ENCODE measurements at regions not wholly inside any gene's neighbourhood (a gene's known extent, or its start where the extent isn't known, plus 50 kb on each side); places are given as distances from the start of the nearest gene placed in this dataset.

DNA sequence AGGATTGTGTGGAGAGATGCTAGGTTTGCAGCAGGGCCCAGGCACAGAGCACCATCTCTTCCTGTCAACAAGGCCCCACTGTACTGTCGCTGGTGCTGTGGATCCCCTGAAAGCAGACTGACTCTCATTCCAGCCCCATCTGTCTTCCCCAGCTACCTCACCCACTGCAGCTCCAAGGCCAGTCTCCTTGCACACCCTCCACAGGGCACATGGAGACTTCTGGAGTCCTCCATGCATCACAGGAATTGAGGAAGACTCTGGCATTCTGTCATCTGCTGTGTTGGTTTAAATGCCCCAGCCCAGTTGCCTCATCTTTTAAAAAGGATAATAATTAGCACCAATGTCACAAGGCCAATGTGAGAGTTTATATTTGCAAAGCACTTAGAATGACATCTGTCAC is 301.2 kb downstream of the RPLP1 start:
- DNase-seq, result no peak
- H3K36me3 Mint-ChIP-seq (ENCODE audit: low read depth), result peaks cover 24% of the 10 kb centered on the region
- peaks cover 4% of the 10 kb centered on the region for H3K27me3 Mint-ChIP-seq
- peaks cover 28% of the 10 kb centered on the region for H3K9me3 Mint-ChIP-seq
- H3K27ac Mint-ChIP-seq, result no peak overlapping the region
- H3K4me3 Mint-ChIP-seq, result no peak overlapping the region
- peaks cover 90% of the 10 kb centered on the region for H3K4me1 Mint-ChIP-seq (ENCODE audit: low read depth)

DNA sequence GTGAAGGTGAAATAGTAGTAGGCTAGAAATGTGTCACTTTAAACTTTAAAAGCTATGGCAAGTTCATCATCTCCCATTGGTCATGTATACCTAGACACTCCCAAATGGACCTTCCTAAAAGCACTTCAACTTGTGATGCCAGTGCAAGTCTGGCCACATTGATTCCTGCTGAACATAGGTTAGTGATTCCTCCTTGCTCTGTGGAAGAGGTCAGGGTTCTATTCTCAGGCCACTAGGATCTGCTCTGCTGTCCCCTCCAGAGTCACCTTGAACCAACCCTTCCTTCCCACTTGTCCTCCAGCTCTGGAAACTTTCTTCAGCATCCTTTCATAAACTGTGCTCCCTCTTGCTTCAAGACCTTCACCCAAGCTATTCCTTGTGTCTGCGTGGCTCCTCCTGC is 301.7 kb downstream of the RPLP1 start:
- Mint-ChIP-seq H3K4me3 (no peak overlapping the region), H3K4me1 (ENCODE audit: low read depth) (peaks cover 91% of the 10 kb centered on the region), H3K36me3 (ENCODE audit: low read depth) (peaks cover 24% of the 10 kb centered on the region), H3K27ac (peak overlapping the region; percentile 8), H3K27me3 (peaks cover 4% of the 10 kb centered on the region), H3K9me3 (peaks cover 28% of the 10 kb centered on the region)
- DNase-seq, result no peak

DNA sequence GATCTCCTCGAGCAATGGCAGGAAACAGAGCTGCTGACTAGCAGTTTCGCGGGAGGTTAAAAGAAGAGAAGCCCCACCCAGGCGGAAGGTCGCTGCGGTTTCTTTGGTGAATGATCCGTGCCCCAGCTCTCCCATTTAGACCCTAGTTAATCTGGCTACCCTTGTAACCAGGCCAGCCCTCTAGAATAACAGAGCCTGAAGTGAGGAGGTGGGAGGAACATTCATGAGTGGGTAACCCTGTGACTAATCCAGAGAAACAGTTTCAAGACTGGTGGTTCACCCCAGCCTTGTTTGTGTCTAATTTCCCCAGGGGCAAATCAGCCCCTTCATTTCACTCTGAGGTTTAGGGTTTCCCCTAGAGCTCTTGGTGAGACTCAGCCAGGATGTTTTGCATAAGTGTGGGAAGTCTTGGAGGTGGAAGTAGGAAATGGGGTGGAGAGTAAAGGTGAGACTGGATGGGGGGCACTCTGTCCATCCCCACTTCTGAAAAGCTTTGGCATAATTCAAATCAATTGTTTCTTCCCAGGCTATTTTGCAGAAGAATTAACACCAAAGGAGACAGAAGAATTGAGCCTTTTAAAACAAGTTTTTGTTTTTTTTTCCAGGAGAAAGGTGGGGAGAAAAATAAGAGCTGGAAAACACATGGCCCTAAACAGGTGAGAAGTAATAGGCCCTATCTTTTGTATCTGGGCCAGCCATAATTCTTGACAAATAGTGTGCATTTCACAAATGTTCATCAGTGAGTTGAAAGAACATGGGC is 303.1 kb downstream of the RPLP1 start:
- Mint-ChIP-seq H3K27me3 (peaks cover 4% of the 10 kb centered on the region), H3K9me3 (peaks cover 33% of the 10 kb centered on the region), H3K36me3 (ENCODE audit: low read depth) (peaks cover 27% of the 10 kb centered on the region), H3K27ac (peak overlapping the region; percentile 95), H3K4me1 (ENCODE audit: low read depth) (peaks cover 93% of the 10 kb centered on the region), H3K4me3 (peak overlapping the region; percentile 58)
- DNase-seq, result peak; percentile 81

DNA sequence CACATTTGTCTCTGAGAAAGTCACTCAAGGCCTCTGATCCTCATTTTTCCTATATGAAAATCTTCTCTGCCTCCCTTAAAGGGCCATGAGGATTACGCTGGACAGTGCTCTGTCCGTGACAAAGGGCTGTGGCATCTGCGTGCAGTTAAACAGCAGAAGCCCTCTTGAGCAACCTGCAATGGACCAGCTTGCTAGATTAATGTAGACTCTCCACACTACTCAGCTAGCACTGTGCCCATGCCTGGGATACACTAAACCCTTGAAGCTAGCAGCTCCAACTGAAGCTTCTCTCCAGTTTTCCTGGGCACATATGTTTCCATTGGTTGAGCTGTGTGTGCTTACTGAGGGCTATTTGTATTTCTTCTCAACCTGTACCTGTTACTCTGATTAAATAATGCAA is 303.8 kb downstream of the RPLP1 start:
- no peak for DNase-seq
- Mint-ChIP-seq H3K9me3 (peaks cover 29% of the 10 kb centered on the region), H3K4me1 (ENCODE audit: low read depth) (peaks cover 93% of the 10 kb centered on the region), H3K27ac (peak overlapping the region; percentile 95), H3K27me3 (peaks cover 4% of the 10 kb centered on the region), H3K36me3 (ENCODE audit: low read depth) (peaks cover 27% of the 10 kb centered on the region), H3K4me3 (peak overlapping the region; percentile 19)

DNA sequence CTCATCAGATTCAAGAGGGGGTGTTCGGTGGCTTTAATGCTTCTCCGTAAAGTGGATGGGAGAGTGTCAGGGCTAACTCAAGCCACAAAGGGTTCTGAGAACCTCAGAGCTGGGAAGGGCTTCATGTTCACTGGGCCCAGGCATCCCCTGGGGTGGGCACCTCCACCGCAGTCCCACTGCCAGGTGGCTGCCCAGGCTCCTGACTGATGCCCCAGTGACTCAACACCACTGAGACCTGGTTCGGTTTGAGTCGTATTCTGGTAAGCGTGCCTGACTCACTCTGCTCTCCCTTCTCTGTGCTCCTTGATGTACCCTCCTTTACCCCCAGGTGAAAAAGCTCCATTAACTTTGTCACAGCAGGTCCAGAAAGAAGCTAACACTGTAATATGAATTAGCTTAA is 304.6 kb downstream of the RPLP1 start:
- H3K9me3 Mint-ChIP-seq, result peaks cover 25% of the 10 kb centered on the region

DNA sequence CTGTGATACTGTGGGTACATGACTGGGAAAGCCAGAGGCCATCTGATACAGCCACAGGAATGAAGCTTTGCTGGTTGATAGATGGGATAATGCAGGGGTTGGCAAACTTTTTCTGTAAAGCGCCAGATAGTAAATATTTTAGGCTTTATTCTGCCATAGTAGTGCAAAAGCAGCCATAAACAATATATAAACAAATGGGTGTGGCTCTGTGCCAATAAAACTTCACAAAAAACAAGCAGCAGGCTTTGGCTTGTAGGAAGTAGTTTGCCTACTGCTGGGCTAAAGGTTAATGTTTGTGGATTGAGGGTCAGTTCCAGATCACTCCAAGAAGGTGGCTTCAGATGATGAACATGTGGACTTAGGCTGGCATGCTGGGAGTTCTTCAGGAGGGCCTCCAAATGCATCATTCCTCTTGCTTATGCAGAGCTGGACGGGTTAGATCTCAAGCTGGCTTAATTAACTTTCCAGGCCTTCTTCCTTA is 305.7 kb downstream of the RPLP1 start:
- H3K27ac Mint-ChIP-seq, result peak overlapping the region; percentile 95
- H3K36me3 Mint-ChIP-seq (ENCODE audit: low read depth), result peaks cover 16% of the 10 kb centered on the region
- H3K4me1 Mint-ChIP-seq (ENCODE audit: low read depth), result peaks cover 97% of the 10 kb centered on the region
- H3K4me3 Mint-ChIP-seq, result peak overlapping the region; percentile 54
- peaks cover 18% of the 10 kb centered on the region for H3K9me3 Mint-ChIP-seq
- H3K27me3 Mint-ChIP-seq, result no peaks in the 10 kb centered on the region
- DNase-seq, result no peak

More for the DNA sequence above, 304.6 kb downstream of the RPLP1 start:
- Mint-ChIP-seq H3K4me1 (ENCODE audit: low read depth) (peaks cover 94% of the 10 kb centered on the region), H3K27me3 (no peaks in the 10 kb centered on the region), H3K4me3 (peak overlapping the region; percentile 63), H3K27ac (peak overlapping the region; percentile 95), H3K36me3 (ENCODE audit: low read depth) (peaks cover 24% of the 10 kb centered on the region)
- peak; percentile 78 for DNase-seq

DNA sequence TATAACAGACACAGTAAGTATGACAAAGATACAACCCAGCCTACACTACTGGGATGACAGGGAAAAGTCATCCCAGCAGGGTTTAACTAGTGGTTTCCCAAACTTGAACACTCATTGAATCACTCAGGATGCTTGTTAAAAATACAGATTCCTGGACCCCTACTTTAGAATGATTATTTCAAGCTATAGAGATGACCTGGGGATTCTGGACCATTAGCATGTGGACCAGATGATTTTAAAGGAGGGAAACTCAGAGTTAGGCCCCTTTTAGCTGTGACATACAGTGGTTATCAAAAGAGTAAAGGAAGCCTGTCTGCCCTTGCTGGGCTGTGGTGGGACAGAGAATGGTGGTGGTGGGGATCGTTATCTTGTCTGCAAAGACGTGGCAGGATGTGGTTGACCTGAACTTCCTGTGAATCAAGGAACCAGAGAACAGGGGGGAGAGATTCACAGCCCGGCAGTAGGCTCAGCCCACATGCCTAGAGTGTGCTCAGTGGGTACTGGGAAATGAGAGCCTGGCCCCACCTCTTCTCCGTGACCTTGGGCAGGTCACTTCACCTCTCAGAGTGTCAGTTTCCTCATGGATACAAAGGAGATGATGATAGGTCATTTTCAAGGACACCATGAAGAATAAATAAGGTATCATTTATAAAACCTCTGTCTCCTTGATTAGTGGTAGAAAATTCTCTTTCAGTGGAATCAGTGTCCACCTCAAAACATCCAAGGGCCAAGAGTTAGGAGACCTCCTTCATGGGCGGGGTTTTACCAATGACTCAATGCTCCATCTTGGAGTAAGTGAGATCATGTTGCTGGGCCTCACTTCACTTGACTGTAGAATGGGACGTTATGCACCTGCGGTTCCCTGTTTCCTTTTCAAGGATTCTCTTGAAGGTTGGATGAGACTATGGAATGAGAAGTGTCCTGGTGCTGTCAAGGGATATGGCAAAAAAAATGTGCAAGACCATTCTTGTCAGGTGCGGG is 306.5 kb downstream of the RPLP1 start:
- Mint-ChIP-seq H3K4me1 (ENCODE audit: low read depth) (peaks cover 94% of the 10 kb centered on the region), H3K9me3 (peaks cover 14% of the 10 kb centered on the region), H3K4me3 (peak overlapping the region; percentile 54), H3K27ac (peak overlapping the region; percentile 95), H3K27me3 (no peaks in the 10 kb centered on the region), H3K36me3 (ENCODE audit: low read depth) (peaks cover 9% of the 10 kb centered on the region)
- DNase-seq, result peak; percentile 82

DNA sequence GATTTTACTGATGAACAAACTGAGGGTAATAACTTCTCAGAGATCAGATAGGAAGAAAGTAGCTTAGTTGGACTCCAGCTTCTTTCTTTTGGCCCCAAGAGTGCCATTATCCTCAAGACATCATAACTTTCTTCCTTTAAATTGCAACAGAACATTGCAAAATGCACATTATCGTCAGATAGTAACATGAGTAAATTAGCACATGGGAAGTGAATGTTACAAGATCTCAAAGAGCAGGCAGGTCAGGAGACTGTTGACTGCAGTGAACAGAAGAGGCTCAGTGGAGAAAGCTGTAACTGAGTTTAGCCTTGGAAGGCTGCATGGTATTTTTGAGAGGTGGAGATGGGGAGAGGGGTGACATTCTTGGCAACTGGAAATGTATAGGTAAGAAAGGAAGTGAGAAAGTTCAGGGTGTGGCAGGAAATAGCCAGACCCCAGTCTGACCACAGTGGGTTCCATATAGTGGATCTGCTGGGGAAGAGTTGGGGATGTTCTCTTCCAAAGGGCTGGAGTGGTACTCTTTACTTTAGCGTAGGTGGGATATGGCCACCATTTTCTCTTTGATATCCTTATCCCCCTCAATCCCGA is 307.7 kb downstream of the RPLP1 start:
- DNase-seq, result no peak
- Mint-ChIP-seq H3K36me3 (ENCODE audit: low read depth) (peaks cover 3% of the 10 kb centered on the region), H3K9me3 (peaks cover 8% of the 10 kb centered on the region), H3K27me3 (no peaks in the 10 kb centered on the region), H3K27ac (peak overlapping the region; percentile 95), H3K4me3 (peak overlapping the region; percentile 57), H3K4me1 (ENCODE audit: low read depth) (peaks cover 82% of the 10 kb centered on the region)

DNA sequence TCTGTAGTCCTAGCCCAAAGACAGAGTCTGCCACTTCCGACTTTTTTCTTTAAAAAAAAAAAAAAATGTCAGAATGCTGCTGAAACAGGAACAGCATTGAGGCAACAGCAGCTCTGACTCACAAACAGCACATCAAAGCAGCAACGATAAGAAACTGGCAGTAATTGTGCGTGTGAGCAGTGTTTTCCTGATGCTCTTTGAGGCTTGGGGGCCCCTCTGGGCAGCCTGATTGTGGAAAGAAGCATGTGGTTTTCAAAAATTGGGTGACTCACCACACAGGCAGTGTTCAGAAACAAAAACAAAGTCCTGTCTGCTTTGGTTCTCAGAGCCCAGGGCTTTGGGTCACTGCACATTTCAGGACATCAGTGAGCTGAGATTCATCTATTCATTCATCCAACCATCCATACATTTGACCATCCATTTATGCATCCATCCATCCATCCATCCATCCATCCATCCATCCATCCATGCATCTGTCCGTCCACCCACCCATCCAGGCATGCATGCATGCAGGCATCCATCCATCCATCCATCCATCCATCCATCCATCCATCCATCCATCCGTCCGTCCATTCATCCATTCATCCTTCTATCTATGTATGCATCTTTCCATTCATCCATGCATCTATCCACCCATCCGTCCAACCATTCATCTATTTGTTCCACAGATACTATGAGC is 308.4 kb downstream of the RPLP1 start:
- Mint-ChIP-seq H3K27ac (peak overlapping the region; percentile 95), H3K4me1 (ENCODE audit: low read depth) (peaks cover 78% of the 10 kb centered on the region), H3K9me3 (peaks cover 8% of the 10 kb centered on the region), H3K27me3 (no peaks in the 10 kb centered on the region), H3K36me3 (ENCODE audit: low read depth) (peaks cover 3% of the 10 kb centered on the region), H3K4me3 (peak overlapping the region; percentile 57)
- DNase-seq, result peak; percentile 79

DNA sequence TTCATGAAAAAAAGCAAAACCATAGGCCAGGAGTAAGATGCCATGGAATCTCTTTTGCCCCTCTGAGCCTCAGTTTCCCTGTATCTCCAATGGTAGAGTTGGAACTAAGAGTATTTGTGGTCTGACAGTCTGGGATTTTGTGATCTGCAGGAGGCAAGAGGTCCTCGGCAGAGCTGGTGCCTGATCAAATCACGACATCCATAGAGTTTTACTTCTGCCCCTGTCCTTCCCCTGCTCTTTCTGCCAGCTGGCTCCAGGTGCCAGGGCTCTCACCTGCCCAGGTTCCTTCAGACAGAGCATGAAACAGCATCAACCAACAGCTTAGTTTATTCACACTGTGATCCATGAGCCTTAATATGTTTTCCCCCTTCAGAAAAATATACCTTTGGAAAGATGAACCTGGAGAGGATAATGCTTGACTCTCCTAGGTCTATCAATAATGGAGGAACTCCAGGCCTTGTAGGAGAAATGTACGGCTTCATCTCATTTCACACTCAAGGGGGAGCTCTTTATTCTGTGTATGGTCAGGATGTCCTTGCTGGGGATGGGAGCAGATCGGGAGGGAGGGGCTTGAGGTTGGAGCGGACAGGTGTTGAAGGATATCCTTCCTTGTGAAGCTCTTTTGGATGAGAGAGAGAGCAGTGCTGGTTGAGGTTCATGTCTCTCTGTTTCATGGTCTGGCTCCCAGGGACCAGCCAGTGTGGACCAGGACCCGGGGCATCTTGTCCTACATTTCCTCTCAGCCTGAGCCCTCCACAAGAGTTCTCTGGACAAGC is 309.9 kb downstream of the RPLP1 start:
- H3K36me3 Mint-ChIP-seq (ENCODE audit: low read depth), result peaks cover 3% of the 10 kb centered on the region
- peaks cover 68% of the 10 kb centered on the region for H3K4me1 Mint-ChIP-seq (ENCODE audit: low read depth)

DNA sequence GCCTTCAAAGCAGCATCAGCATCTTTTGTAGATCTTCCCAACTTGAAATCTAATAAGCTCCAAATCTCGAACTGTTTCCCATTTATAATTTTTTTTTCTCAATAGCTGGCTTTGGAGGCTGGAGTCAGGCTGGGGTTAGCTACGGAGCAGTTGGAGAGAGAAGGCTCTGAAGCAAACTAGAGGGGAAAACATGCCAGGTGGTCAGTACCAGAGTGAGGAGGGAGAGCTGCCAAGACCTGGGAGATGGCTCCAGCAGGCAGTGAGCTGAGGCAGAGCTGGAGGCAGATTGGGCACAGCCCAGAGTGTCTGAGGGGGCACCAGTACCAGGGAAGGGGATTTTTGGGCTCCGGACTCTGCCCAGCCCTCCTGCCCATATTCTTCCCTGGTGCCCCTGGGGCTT is 311.2 kb downstream of the RPLP1 start:
- H3K27me3 Mint-ChIP-seq, result peaks cover 3% of the 10 kb centered on the region
- no peak overlapping the region for H3K4me3 Mint-ChIP-seq
- H3K4me1 Mint-ChIP-seq (ENCODE audit: low read depth), result peaks cover 58% of the 10 kb centered on the region
- DNase-seq, result no peak
- H3K9me3 Mint-ChIP-seq, result peaks cover 8% of the 10 kb centered on the region
- peaks cover 3% of the 10 kb centered on the region for H3K36me3 Mint-ChIP-seq (ENCODE audit: low read depth)
- no peak overlapping the region for H3K27ac Mint-ChIP-seq

More for the DNA sequence above, 309.9 kb downstream of the RPLP1 start:
- H3K9me3 Mint-ChIP-seq, result peaks cover 8% of the 10 kb centered on the region
- no peak overlapping the region for H3K27ac Mint-ChIP-seq
- no peak overlapping the region for H3K4me3 Mint-ChIP-seq
- peaks cover 3% of the 10 kb centered on the region for H3K27me3 Mint-ChIP-seq
- no peak for DNase-seq

DNA sequence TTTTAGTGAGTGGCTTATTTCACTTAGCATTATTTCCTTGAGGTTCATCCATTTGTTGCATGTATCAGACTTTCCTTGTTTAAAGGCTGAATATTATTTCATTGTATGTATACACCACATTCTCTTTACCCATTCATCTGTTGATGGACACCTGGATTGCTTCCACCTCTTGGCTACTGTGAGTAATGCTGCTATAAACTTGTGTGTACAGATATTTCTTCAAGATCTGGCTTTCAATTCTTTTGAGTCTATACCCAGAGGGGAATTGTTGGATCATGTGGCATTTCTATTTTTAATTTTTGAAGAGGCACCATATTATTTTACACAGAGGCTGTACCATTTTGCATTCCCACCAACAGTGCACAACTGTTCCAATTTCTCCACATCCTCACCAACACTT is 313.5 kb downstream of the RPLP1 start:
- H3K4me3 Mint-ChIP-seq, result no peak overlapping the region
- no peak for DNase-seq
- H3K36me3 Mint-ChIP-seq (ENCODE audit: low read depth), result no peaks in the 10 kb centered on the region
- no peak overlapping the region for H3K27ac Mint-ChIP-seq
- H3K4me1 Mint-ChIP-seq (ENCODE audit: low read depth), result peaks cover 52% of the 10 kb centered on the region
- peaks cover 12% of the 10 kb centered on the region for H3K27me3 Mint-ChIP-seq
- peaks cover 4% of the 10 kb centered on the region for H3K9me3 Mint-ChIP-seq

DNA sequence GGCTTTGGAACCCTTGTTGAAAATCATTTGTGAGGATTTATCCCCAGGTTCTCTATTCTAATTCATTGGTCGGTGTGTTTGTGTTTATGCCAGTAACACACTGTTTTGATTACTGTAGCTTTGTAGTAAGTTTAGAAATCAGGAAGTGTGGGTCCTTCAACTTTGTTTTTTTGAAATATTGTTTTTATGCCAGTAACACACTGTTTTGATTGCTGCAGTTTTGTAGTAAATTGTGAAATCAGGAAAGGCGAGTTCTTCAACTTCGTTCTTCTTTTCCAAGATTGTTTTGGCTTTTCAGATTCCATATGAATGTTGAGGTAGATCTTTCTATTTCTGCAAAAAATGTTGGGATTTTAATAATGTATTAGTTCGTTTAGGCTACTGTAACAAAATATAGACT is 314.6 kb downstream of the RPLP1 start:
- no peak for DNase-seq
- Mint-ChIP-seq H3K9me3 (peaks cover 4% of the 10 kb centered on the region), H3K4me3 (no peak overlapping the region), H3K4me1 (ENCODE audit: low read depth) (peaks cover 41% of the 10 kb centered on the region), H3K36me3 (ENCODE audit: low read depth) (no peaks in the 10 kb centered on the region), H3K27me3 (peaks cover 16% of the 10 kb centered on the region), H3K27ac (no peak overlapping the region)
